Prostate gland (tissue), 2 donors: ENCODE measurements at regions not wholly inside any gene's neighbourhood (a gene's known extent, or its start where the extent isn't known, plus 50 kb on each side); places are given as distances from the start of the nearest gene placed in this dataset.

Experiments
- CTCF ChIP-seq, 4 experiments: fragments of 200-600 bp in 2 of 4; fragments of 450-650 bp in 2 of 4; sonication (generic) in 2 of 4; IDR thresholded peaks; 1 replicate in 3 of 4; 2 replicates in 1 of 4; pipeline ENCODE4 v1.5.1; 2016 to 2019; ENCODE audit warnings: antibody characterized with exemption in 4 of 4, mild to moderate bottlenecking in 2 of 4, moderate library complexity in 2 of 4
- POLR2AphosphoS5 ChIP-seq: sonication (generic); formaldehyde crosslinking; IDR thresholded peaks from one replicate; pipeline ENCODE4 v1.6.1; 2017; ENCODE audit warnings: antibody characterized with exemption

- TF ChIP-seq CTCF (IDR thresholded peaks at IDR 0.05) (no peak), POLR2AphosphoS5 (no peak)
These were observed 619.1 kb downstream of the CCDC171 start for GRCh38 chr9:16171911-16172310.
